Skeletal muscle satellite cell (primary cell): ENCODE measurements at regions not wholly inside any gene's neighbourhood (a gene's known extent, or its start where the extent isn't known, plus 50 kb on each side); places are given as distances from the start of the nearest gene placed in this dataset.

Experiments
- H3K27me3 ChIP-seq: 2 replicates; pipeline ENCODE4 v1.7.0; 2013; ENCODE audit warnings: low read length; ENCODE audit not compliant: control insufficient read depth, insufficient read depth
- H3K36me3 ChIP-seq: 2 replicates; pipeline ENCODE4 v1.7.0; 2013; ENCODE audit warnings: mild to moderate bottlenecking, control low read depth, low read length; ENCODE audit not compliant: insufficient read depth
- H3K4me1 ChIP-seq: 2 replicates; pipeline ENCODE4 v1.7.0; 2013; ENCODE audit warnings: low read length; ENCODE audit not compliant: control insufficient read depth, insufficient read depth
- H3K4me2 ChIP-seq: 2 replicates; pipeline ENCODE4 v1.7.0; 2013; ENCODE audit warnings: mild to moderate bottlenecking, low read length
- H3K4me3 ChIP-seq: 2 replicates; pipeline ENCODE4 v1.7.0; 2013; ENCODE audit warnings: low read length
- H3K9ac ChIP-seq: 2 replicates; pipeline ENCODE4 v1.7.0; 2013; ENCODE audit warnings: mild to moderate bottlenecking, low read depth, low read length, moderate library complexity
- H3K9me3 ChIP-seq: replicated peaks from 2 replicates; pipeline ENCODE4 v1.7.0; 2013; ENCODE audit warnings: mild to moderate bottlenecking, control low read depth, low read length

DNA sequence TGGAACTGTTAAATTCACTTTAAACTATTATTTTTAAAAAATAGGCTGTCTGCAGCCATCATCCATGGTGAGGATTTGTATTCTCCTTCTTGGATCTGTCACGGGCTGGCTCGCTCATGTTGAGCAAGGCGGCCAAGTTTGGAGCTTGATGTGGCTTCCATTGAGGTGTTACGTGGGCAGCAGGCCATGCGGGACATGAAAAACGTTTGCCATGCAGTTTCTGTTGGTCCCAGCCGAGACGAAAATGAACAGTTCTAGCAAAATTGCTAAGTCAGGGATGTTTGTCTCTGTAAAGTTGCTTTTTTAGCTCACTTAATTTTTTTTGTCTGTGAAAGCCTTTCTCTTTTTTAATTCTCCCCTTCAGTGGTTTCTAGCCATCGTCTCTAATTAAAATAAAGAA is 70.2 kb upstream of the MGAT5 start:
- H3K9ac ChIP-seq, result no peak overlapping the region
- no peaks in the 10 kb centered on the region for H3K27me3 ChIP-seq
- H3K36me3 ChIP-seq, result no peaks in the 10 kb centered on the region
- H3K4me2 ChIP-seq, result no peak overlapping the region
- no peak overlapping the region for H3K4me3 ChIP-seq
- no peaks in the 10 kb centered on the region for H3K9me3 ChIP-seq
- no peaks in the 10 kb centered on the region for H3K4me1 ChIP-seq

DNA sequence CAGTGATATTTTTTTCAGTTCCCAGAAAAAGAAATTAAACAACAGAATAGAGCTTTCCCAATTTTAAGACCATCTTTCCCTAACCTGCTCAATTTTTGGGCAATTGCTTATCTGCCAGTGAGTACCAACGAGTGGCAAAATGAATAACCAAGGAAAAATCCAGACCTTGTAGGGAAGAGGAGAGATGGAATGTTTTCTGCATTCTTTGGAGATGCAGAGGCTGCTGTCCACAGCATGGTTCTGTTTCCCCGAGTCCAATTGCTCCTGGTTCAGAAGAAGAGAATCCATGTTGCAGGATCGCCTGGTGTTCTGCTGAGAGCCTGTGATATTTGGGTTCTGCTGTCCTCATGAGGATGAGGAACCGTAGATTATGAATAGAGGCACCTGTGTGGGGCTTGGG is 68.2 kb upstream of the MGAT5 start:
- no peaks in the 10 kb centered on the region for H3K27me3 ChIP-seq
- H3K36me3 ChIP-seq, result no peaks in the 10 kb centered on the region
- H3K4me1 ChIP-seq, result peaks cover 5% of the 10 kb centered on the region
- H3K9ac ChIP-seq, result no peak overlapping the region
- H3K9me3 ChIP-seq, result no peaks in the 10 kb centered on the region
- H3K4me3 ChIP-seq, result no peak overlapping the region
- H3K4me2 ChIP-seq, result no peak overlapping the region

DNA sequence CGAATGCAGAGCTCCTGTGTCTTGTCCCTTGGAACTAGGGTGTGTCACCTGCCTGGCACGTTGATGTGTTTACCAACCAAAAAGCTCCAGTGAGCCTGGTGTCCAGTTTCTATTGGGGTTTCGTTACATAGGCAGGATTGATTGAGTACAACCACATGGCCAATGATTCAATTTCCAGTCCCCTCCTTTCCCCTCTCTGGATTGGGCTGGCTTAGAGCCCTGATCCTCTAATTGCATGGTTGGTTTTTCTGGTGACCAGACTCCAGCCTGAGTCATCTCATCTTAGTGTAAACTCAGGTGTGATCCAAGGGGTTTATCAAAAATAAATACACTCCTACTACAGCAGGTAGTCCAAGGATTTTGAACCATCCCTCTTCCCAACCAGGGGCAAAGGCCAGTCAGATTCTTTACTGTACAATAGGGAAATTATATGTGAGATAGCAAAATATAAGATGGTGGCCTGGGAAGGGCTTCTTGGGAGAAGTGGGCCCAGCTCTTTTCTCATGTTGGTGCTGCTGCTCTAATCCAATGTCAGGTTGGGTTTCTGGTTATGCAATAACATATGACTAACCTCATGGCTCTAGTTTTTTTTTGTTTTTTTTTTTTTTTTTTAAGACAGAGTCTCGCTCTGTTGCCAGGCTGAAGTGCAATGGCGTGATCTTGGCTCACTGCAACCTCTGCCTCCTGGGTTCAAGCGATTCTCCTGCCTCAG is 64.7 kb upstream of the MGAT5 start:
- Histone ChIP-seq H3K9ac (no peak overlapping the region), H3K9me3 (no peaks in the 10 kb centered on the region), H3K4me2 (no peak overlapping the region), H3K4me1 (peaks cover 11% of the 10 kb centered on the region), H3K36me3 (no peaks in the 10 kb centered on the region), H3K27me3 (no peaks in the 10 kb centered on the region), H3K4me3 (no peak overlapping the region)

DNA sequence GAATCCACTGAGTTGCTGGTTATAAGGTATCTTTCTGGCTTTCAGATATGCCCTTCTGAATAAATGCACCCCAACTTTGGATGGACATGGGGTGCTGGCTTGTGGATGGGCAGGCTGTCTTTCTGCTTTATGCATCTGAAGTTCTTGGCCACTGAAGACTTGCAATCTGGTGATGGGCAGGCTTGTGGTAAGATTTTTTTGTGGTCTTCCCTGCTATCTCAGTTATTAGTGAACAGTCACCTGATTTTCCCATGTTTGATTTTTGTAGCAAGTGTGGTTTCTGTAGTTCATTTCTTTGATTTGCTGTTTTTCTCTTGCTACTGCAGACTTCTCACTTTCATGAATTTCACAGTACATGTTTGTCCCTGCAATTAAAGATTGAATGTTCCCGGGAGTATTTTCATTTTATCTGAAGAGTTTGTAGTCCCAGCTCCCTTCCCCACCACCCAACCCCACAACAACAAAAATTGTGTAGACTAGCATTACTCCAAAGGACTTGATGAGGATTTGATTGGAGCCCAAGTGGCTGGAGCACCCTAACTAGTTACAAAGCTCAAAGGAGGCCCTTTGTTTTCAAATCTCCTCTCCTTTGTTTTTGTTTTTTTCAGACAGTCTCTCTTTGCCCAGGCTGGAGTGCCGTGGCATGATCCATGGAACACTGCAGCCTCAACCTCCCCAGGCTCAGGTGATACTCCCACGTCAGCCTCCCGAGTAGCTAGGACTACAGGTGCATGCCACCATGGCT is 63.6 kb upstream of the MGAT5 start:
- Histone ChIP-seq H3K36me3 (no peaks in the 10 kb centered on the region), H3K4me2 (no peak overlapping the region)

DNA sequence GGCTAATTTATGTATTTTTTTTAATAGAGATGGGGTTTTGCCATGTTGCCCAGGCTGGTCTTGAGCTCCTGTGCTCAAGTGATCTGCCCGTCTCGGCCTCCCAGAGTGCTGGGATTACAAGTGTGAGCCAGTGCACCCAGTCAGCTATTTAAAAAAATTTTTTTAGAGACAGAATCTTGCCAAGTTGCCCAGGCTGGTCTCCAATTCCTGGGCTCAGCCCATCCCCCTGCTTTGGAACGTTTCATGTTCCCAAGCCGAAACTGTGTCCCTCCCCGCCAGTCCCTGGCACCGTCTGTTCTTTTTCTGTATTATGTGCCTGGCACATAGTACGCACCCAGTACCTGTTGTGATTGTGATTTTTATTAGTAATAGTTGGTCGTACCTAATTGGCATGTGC is 63.1 kb upstream of the MGAT5 start:
- Histone ChIP-seq H3K4me2 (no peak overlapping the region), H3K9ac (no peak overlapping the region), H3K4me1 (peaks cover 11% of the 10 kb centered on the region), H3K9me3 (no peaks in the 10 kb centered on the region), H3K27me3 (no peaks in the 10 kb centered on the region), H3K36me3 (no peaks in the 10 kb centered on the region), H3K4me3 (no peak overlapping the region)

More for the DNA sequence above, 63.6 kb upstream of the MGAT5 start:
- Histone ChIP-seq H3K9ac (no peak overlapping the region), H3K4me1 (peaks cover 11% of the 10 kb centered on the region), H3K4me3 (no peak overlapping the region), H3K27me3 (no peaks in the 10 kb centered on the region), H3K9me3 (no peaks in the 10 kb centered on the region)

DNA sequence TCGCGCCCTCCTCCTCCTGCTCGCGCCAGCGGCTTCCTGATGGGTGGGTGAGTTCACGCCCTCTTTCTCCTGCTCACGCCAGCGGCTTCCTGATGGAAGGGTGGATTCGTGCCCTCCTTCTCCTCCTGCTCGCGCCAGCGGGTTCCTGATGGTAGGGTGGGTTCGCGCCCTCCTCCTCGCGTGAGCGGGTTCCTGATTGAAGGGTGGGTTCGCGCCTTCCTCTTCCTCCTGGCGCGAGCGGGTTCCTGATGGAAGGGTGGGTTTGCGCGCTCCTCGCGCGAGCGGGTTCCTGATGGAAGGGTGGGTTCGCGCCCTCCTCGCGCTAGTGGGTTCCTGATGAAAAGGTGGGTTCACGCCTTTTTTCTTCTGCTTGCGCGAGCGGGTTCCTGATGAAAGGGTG is 62.0 kb upstream of the MGAT5 start:
- Histone ChIP-seq H3K36me3 (no peaks in the 10 kb centered on the region), H3K4me1 (peaks cover 11% of the 10 kb centered on the region), H3K4me3 (no peak overlapping the region), H3K27me3 (no peaks in the 10 kb centered on the region), H3K9ac (no peak overlapping the region), H3K4me2 (no peak overlapping the region), H3K9me3 (no peaks in the 10 kb centered on the region)

DNA sequence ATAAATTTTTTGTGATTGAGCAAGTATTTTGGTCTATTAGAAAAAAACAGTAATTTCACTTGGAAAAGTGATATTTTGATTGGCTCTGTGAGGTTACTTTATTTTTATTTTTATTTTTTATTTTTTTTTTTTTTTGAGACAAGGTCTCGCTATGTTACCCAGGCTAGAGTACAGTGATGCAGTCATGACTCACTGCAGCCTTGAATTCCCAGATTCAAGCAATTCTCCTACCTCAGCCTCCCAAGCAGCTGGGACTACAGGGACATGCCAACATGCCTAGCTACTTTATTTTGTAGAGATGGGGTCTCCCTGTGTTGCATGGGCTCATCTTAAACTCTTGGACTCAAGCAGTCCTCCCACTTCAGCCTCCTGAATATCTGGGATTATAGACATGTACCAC is 60.9 kb upstream of the MGAT5 start:
- Histone ChIP-seq H3K27me3 (no peaks in the 10 kb centered on the region), H3K9me3 (no peaks in the 10 kb centered on the region), H3K36me3 (no peaks in the 10 kb centered on the region), H3K9ac (no peak overlapping the region), H3K4me2 (no peak overlapping the region), H3K4me1 (peaks cover 11% of the 10 kb centered on the region), H3K4me3 (no peak overlapping the region)

DNA sequence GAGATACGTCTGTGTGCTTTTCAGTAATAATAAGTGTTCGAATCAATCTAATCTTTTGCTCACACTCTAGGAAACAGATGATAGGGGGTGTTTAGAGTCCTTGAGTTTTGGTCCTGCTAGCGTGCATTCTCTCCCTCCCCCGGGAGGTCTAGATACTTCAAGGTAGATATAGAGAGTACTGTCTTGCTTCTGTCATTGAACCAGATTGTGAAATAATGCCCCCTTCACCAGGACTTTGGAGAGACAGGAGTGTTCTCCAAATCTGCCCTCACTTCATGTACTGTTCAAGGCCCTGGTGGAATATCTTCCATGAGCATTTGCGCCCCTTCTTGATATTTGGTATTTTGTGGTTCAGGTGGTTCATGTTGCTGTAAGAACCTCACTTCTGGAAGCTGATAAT is 59.4 kb upstream of the MGAT5 start:
- Histone ChIP-seq H3K4me2 (no peak overlapping the region), H3K9ac (no peak overlapping the region), H3K9me3 (no peaks in the 10 kb centered on the region), H3K4me1 (peaks cover 6% of the 10 kb centered on the region), H3K4me3 (no peak overlapping the region), H3K27me3 (no peaks in the 10 kb centered on the region), H3K36me3 (no peaks in the 10 kb centered on the region)

DNA sequence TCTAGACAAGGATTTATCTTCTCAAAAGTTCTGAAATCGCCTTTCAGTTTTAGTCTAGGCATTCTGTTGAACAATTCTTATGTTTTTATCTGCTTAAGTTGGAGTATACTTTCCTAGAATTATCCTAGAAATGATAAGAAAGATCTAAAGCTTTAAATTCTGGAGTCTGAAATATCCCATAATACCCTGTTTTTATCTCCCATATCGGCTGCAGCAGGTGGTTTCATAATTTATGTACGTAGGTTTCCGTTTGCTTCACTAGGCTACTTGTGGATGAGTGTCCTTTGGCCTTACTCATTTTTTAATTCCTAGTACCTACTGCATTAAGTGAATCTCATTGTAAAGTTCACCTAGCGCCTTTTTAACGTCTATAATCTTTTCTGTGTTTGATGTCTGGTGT is 58.5 kb upstream of the MGAT5 start:
- H3K4me3 ChIP-seq, result no peak overlapping the region
- H3K4me1 ChIP-seq, result peaks cover 6% of the 10 kb centered on the region
- no peaks in the 10 kb centered on the region for H3K36me3 ChIP-seq
- H3K4me2 ChIP-seq, result no peak overlapping the region
- H3K9me3 ChIP-seq, result no peaks in the 10 kb centered on the region
- H3K9ac ChIP-seq, result no peak overlapping the region
- H3K27me3 ChIP-seq, result no peaks in the 10 kb centered on the region

DNA sequence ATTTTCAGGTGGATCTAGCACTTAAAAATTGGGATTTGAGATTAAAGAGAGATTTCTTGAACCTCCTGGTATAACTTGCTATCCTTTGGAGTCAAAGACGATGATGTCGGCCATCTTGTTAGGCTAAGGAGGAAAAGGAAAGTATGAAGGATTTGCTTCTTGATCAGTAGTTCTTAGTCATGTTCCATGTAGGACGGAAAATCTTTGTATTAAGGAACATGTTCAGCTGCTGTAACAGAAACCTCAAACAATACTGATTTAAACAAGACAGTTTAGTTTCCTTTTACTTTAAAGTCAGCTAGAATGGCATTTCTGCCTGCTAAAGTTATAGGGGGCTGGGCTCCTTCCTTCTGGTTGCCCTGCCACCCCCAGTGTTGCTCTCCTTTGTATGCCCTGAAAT is 56.4 kb upstream of the MGAT5 start:
- Histone ChIP-seq H3K36me3 (no peaks in the 10 kb centered on the region), H3K27me3 (no peaks in the 10 kb centered on the region), H3K4me2 (no peak overlapping the region), H3K9me3 (no peaks in the 10 kb centered on the region), H3K4me3 (no peak overlapping the region), H3K4me1 (peaks cover 9% of the 10 kb centered on the region), H3K9ac (no peak overlapping the region)

DNA sequence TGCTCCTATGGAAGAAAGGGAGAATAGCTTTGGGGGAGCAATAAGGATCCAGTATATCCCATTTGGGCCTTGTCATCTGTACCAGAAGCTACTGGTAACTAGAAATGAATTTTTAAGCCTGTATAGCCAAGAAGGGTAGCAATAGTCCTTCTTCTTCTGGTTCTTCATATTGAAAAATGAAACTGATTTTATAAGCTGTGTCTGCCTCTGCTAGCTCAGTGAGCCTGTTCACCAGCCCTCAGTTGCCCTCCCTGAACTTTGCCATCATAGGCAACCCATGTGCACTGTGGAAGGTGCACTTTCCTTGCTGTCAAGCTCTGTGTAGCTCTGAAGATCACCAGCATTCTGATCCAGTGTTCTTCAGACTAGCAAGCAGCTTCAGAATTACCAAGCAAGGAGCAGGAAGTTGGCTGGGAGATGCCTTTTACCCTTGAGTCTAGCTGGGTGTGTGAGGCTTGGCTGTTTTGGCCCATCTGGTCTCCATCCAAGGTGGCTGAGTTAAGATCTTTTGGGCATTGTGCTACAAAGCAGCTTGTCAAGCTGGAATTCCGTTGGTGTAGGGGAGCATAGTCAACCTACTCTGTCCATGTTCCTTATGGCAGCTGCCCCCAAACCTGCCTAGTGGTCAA is 55.8 kb upstream of the MGAT5 start:
- Histone ChIP-seq H3K9me3 (no peaks in the 10 kb centered on the region), H3K4me1 (peaks cover 8% of the 10 kb centered on the region), H3K9ac (no peak overlapping the region), H3K27me3 (no peaks in the 10 kb centered on the region), H3K4me2 (no peak overlapping the region), H3K4me3 (no peak overlapping the region), H3K36me3 (no peaks in the 10 kb centered on the region)
